DMS114 treated with DMSO at 0.1 percent for 48 hours (cell line): ENCODE measurements at regions not wholly inside any gene's neighbourhood (a gene's known extent, or its start where the extent isn't known, plus 50 kb on each side); places are given as distances from the start of the nearest gene placed in this dataset.

ENCODE experiments used
- DNase-seq: peaks from one replicate; lab custom pipeline; 2025; ENCODE audit not compliant: unreplicated experiment; lab: John Stamatoyannopoulos, UW

DNA sequence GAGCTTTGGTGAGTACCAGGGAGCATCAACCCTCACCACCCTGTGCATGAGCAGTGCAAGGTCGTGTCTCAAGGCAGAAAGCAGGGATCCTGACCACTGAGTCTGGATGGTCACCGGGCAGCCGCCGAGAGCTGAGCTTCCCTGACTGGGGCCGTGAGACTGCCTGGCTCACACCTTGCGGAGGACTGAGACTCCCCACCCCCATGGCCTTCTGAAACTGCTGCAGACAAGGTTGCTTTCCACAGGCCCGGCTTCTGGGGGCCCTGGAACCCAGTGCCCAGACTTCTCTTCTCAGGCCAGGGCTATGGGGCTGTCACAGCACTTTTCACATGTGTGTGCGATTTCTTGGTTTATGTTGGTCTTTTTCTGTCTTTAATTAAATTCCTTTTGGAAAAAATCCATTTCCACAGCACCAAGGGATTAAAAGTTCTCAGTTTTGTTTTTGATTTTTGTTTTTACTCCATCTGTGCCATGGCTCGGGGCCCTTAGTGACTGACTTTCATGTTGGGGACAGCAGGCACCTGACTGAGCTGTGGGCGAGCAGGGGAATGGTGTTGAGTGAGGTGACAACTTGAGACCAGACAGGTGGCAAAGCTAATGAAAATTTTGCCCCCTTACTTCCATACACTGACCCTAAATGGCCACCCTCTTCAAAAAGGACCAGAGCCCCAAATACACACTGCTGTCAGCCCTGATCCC is 297.9 kb downstream of the CYP26B1 start:
- DNase-seq: no peak

DNA sequence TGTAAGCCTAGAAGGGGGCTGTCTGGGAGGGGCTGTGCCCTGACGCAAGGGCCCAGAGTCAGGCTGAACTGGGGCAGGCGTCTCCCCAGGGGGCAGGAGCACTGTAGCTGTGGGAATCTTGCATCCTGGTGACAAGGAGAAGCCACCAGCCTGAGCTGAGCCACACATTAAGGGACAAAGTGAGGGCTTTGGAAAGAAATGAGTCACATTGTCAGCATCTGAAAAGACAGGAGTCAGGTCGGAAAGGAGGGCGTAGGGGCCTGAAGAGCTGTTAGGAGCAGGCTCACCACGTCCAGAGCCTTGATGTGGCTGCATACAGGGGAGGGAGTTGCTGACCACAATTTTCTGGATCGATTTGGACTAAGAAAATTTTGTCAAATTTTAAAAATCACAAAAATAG is 298.6 kb downstream of the CYP26B1 start:
- DNase-seq: no peak

DNA sequence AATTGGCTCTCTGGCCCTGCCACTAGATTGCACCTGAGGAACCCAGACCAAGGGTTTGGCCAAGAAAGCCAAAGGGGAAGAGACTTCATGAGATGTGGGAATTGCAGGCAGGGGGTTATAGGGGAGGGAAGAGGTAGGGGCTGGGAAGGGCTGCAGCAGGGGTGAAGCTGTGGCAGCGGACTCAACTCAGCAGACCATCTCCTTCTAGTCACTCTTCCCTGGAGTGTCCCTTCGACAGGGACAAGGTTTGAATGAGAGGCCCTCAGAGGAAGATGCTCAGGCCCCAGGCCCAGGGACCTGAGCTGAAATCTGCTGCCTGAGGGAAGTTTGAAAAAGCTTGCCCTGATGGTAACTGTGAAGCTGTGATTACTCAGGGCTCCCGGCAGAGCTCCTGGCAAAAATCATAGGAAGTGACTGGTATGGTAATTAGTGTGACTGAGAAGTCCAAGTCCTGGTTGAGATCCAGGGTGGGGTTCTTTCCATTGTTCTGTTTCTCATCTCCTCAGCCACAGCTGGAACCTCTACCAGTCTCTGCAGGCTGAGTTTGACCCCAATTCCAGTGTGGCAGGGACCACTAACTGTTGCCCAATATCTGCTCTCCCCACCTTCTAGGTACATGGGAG is 300.9 kb downstream of the CYP26B1 start:
- no peak for DNase-seq

DNA sequence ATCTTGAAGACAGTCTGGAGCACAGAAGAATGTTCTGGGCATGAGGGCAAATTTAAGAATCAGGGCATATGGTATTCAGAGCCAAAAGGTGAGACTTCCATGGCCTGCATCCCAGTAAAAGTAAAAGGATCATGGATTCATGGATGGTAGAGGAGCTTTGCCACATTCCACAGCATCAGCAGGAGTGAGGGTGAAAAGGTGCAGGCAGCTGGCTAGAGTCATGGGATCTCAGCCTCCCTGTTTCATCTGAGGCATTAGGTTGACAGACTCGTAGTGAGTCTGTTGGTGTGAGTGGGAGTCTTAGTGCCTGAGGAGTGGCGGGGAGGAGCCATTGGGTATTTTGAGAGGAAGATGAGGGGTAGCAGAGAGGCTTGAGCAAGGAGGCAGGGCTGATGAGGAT is 301.6 kb downstream of the CYP26B1 start:
- DNase-seq: no peak

DNA sequence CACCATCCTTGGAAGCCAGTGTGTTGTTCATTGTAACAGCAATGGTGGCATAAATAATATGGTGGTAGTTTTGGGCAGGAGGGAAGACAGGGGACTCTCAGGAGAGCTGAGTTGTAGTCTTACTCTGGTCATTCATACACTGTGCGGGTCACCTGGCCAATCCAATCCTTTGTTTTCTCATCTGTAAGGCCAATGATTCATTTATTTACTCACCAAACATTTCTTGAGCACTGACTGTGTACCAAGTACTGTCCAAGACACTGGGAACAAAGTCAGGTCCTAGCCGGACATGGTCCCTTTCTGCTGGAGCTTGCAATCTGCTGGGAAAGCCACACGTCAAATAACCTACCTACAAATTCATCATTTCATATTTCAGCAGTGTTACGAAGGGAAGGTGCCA is 302.7 kb downstream of the CYP26B1 start:
- no peak for DNase-seq

DNA sequence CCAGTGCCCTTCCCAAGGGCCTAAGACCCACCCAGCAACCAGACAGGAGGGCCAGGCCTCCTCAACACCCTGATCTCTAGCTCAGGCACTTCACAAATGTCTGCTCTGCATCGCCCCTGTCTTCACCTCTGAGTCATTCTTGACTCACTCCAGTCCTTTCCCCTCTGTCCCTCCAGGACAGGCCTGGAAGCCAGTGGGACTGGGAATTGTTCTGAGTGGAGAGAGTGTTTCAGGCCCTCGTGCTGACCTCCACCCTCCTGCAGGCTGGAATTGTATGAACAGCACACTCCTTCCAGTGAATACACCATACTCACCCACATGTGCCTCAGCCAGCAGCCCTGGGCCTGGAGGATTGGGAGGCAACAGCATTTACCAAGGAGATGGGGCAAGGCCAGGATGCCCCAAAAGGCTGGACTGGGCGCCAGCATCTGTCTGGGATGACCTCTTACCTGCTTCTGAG is 304.2 kb downstream of the CYP26B1 start:
- no peak for DNase-seq

DNA sequence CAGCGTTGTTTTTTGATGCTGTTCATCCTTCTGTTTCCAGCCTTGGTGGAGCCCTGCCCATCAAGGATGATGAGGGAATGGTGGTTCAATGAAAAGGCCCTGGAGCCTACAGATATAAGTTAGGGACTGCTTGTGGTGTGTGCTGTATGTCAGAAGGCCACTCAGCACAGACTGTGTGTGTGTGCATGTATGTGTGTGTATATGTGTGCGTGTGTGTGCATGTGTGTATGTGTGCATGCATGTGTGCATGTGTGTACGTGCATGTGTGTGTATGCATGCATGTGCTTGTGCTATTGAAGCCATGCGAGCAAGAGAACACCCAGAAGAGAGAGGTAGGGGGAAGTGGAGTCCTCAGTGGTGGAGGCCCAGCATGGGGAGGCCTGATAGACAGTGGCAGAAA is 304.9 kb downstream of the CYP26B1 start:
- no peak for DNase-seq

DNA sequence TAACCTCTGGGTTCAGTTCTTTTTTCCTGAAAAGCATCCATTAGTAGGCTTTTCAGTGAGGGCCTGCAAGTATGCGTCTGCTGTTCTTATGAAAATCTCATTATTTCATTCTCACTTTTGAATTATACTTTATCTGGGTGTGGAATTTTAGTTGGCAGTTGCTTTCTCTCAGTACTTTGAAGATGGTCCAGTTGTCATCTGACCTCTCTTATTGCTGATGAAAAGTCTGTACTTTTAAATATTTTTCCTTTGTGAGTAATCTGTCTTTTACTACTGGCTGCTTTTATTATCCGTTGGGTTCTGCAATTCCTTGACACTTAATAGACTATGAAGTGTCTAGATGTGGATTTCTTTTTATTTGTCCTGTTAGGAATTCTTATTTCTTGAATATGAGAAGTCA is 307.8 kb downstream of the CYP26B1 start:
- no peak for DNase-seq

DNA sequence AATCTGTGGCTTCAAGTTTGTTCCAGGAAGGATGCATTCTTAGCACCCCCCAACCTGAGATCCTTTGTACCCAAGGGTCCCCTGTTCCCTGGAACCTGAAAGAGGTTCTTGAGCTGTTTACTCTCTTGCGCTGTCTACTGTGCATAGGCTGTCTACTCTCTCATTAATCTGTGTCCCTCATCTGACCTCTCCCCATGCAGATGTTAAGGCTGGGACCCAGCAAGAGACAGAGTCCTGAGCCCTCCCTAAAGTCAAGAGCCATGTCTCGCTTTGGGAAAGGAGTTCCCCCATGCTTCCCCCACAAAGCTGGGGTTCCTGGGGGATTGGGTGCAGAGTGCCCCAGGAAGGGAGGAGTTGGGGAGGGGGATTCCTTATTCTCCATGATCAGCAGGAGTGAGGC is 312.9 kb downstream of the CYP26B1 start:
- DNase-seq: no peak

DNA sequence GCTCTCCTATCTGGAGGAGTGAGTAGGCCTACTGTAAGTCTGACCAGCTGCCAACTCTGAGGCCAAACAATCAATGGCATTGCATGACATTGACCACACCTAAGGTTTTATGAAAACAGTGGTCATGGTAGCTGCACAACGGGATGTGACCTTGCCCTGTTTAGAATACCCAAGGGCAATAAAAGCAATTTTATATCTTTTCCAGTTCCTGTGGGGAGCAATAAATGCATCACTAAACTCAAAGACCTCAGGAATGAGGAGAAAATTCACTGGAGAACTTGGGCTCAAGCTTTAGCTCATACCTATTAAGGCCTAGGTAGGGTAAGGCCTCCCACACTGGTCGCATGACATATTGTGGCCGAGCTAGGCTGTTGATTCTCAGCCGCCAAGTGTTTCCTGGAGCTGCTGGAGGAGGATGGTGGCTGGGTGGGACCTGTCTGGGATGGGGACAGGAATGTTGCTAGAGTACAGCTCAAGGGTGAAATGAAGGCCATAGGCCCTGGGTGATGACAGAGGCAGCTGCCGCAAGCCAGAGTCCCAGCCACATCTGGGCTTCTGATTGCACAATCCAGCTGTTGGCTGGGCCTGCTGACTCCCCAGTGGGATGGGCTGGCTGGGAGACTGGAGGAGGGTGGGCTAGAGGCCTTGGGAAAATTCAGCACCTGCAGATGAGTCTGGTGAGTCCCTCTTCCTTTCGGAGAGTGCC is 313.7 kb downstream of the CYP26B1 start:
- no peak for DNase-seq

DNA sequence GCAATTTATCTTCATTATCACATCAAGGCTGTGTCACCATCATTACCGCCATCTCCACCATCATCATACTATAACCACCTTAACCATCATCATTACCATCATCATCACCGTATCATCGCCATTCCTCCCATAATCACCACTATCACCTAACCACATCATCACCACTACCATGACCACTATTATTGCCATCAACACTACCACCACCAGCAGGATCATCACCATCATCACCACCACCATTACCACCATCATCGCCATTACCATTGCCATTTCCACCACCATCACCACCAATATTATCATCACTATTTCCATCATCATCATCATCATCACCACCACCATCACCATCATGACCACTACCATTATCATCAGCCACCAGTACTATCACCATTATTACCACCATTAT is 314.4 kb downstream of the CYP26B1 start:
- no peak for DNase-seq

DNA sequence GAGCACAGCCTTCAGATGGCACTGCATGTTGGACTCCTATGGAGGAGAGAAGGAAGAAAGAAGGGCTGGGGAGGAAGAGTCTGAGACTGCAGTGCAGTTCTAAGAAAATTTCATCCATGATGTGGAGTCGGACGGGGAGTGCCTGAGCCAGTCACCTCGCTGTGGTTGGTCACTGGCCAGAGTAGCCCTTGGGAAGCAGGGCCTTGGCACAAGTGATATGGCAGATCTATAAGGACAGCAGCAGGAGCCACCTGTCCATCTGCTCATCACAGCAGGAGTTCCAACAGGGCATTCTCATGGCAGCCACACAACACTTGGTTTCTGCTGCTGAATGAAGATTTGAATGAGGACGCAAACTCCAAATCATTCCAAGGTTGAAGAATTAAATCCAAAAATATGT is 314.8 kb downstream of the CYP26B1 start:
- DNase-seq: no peak

DNA sequence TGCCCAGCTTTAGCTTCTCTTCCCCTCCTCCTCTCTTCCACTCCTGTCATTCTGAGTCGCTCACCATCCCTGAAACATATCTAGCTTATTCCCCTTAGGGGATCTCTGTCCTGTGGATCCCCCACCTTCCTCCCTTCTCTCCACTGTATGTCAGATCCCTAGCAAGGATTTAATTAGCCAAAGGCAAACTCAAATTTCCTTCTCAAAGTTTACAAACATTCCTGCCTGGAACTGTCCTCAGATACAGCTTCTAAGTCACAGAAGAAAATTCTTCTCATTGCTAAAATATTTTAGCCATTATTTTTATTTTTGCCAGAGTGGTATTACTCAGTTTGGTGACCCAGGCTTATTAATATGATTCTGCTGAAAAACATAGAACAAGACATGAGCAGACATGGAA is 315.3 kb downstream of the CYP26B1 start:
- DNase-seq: no peak

DNA sequence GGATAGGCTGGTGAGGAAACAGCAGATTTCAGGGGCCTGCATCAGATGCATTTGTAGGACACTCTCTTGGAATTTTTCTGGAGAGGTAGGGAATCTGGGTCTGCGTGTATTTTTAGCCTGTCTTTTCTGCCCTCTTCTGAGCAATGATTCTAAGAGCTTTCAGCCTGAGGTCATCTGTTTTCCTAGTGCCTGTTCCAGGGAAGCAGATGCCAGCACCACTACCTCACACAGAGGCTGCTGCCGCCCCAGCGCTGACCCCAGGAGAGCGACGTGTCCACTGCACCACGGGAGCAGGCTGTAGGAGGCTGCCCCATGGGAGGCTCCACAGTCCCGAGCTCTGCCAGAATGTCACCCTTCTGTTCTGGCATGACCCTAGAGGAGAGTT is 316.5 kb downstream of the CYP26B1 start:
- DNase-seq: no peak

DNA sequence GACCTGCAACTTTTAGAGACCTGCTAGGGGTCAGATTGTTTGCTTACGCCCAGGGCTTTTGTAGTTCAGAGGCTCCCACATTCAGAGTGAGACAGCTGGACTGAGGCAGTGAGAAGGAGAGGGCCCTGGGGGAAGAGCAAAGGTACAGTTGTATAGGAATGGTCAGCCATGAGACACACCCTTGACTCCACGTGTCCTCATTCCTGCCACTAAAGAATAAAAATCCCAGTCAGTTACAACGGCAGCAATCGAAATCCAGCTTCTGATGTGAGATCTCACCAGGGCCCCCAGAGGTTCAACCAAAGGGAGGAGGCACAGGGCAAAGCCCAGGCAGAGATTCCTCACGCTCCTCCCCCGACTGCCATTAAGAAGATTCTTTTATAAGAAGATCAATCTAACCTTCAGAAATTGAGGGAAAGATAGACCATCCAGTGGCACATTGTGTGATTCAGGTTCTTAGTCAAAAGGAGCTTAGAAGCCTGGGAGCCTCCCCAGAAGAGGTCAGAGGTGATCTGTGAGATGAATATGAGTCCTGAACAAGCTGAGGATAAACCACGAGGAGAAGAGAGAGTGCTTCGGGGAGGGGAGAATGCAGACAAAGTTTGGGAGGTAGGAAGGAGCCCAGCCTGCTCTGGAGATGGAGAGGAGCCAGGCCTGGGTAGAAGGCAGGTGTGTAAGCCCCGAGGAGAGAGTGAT is 317.0 kb downstream of the CYP26B1 start:
- DNase-seq: no peak

DNA sequence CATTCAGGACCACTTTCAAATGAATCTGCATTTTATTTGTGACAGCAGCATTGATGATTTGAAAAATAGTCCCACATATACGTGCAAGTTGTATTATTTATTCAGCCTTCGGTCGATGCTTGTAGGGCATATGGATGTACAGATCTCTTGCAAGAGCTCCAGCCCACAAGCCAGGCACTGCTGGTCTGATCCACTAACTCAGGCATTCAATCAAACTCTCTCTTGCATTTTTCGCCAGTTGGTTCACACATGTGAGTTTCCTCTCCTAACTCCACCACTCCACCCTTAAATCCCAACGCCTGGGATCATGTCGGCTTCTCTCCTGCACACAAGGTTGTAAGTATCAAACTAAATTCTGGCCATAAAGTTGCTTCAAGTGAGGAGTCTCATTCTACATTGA is 318.7 kb downstream of the CYP26B1 start:
- DNase-seq: no peak

DNA sequence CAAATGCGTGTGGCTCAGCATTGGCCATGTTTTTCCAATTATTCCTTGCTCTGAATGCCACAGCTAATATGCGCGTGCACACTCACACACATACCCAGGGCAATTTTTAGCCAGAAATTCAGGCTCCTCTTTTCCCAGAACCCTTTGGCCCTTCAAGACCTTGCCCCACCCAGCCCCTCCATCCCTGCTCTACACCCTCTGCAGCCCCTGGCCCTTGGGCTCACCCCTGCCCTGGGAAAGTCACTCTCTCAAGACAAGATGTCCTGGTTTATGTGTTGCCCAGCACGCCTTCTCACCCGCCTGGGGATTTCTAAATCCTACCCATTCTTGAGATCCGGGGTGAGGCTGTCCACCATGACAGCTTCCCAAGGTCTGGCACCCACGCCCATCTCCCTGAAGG is 319.7 kb downstream of the CYP26B1 start:
- no peak for DNase-seq

DNA sequence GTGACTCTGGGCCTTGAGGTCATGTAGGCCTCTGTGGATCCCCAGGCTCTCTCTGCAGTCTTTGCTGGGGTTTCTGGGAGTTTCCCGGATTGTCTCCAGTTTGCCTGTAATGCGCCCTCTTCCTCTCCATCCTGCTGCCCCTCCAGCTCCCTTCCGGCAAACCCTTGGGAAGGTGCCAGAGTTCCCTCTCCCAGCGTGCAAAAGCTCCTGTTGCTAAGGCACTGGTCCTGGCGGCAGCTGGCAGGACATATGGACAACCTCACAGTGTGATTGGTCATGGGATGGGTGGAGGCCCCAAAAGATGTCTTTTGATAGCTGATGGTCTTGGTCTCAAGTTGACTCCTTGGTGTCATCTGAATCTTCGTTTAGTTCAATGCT is 320.1 kb downstream of the CYP26B1 start:
- no peak for DNase-seq

DNA sequence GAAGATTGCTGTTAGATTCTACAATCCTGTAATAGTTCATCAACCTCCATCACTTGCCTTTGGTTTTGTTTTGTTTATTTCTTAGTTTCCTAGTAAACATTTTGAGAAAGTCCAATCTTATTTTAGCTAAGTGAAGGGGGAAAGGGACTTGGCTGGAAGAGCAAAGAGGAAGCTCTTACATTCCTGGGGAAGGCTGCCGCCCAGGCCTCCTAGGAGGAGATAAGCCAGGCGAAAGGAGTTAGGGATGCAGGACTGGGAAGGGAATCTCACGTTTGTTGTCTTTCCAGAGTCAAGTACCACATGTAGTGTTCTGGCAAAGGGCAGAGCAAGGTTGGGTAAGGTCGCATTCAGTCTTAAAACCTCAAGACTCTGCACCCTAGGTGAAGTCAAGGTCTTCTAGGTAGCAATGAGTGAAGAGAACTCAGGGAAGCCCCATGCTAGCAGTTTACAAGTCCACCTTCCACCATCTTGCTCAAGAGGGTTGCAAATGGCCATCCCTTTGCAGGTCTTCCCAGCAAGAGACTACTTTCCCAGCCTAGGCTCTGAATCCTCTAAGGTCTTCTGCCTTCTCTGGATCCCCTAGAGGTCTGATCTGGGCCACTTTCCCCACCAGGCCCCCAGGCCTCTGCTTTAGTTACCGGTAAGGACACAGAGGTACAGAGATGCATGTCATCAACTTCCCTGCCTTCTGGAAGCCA is 320.7 kb downstream of the CYP26B1 start:
- no peak for DNase-seq

DNA sequence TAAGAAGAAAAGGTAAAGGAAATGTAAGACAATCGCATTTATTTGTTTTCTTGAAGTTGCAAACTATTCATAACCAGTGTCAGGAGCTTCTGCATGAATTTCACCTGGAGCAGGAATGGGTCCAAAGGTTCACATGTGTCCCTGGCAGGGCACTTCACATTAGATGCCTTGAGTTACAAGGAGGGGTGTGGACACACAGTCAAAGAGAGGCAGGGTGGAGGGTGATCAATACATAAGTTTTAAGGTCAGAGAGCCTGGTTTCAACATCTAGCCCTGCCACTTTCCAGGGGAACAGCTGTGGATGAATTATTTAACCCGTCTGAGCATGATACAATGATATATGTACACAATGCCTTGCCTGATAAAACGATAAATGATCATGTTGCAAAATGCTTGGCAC is 321.4 kb downstream of the CYP26B1 start:
- DNase-seq: no peak

DNA sequence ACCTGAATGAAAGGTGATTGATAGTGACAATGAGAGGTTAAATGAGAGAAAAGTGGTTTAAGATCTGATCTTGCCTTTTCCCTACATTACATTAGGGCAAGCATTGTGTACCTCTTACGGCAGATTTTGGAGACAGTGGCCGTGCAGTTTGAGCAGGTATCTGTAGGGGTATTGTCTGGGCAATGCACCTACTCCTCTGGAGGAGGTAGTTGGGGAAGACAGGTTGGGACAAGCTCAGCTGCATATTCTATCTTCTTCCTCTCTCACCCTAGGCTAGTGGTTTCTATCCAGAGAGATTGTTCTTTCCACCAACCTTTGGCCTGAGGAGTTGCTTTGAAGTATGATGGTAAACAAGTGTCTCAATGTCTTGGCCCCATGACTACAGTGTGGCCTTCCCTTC is 323.2 kb downstream of the CYP26B1 start:
- DNase-seq: no peak
